Fibroblast of skin of left quadriceps (primary cell): ENCODE measurements at regions not wholly inside any gene's neighbourhood (a gene's known extent, or its start where the extent isn't known, plus 50 kb on each side); places are given as distances from the start of the nearest gene placed in this dataset.
"Not testable (repeated sequence)": the region's sequence is repeated elsewhere in the genome, so short reads cannot be mapped to it uniquely, and the experiment has no call there.

Experiments
- DNase-seq, 2 experiments: peaks; one replicate each; pipeline ENCODE4 v3.0.0-alpha.2; 2013; ENCODE audit warnings: low read depth in 2 of 2

GRCh38 chr10:90023950-90024349 lies 322.6 kb downstream of the KIF20B start:
- no peak for DNase-seq

GRCh38 chr10:90028312-90028711 lies 326.9 kb downstream of the KIF20B start:
- DNase-seq: no peak

DNA sequence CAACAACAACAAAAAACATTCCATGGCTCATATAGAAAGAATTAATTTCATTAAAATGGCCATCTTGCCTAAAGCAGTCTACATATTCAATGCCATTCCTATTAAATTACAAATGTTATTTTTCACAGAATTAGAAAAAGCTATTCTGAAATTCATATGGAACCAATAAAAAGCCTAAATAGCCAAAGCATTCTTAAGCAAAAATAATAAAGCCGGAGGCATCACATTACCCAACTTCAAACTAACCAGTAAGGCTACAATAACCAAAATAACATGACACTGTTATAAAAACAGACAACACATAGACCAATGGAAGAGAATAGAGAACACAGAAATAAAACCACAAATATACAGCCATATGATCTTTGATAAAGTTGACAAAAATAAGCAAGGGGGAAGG lies 330.4 kb downstream of the KIF20B start:
- no peak for DNase-seq

DNA sequence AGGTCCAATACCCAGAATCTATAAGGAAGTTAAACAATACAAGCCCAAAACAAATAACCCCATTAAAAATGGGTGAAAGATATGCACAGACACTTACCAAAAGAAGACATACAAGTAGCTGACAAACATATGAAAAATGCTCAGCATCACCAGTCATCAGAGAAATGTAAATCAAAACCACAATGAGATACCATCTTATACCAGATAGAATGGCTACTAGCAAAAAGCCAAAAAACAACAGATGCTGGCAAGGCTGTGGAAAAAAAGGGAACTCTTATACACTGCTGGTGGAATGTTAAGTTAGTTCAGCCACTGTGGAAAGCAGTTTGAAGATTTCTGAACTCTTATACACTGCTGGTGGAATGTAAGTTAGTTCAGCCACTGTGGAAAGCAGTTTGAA lies 331.1 kb downstream of the KIF20B start:
- no peak for DNase-seq

DNA sequence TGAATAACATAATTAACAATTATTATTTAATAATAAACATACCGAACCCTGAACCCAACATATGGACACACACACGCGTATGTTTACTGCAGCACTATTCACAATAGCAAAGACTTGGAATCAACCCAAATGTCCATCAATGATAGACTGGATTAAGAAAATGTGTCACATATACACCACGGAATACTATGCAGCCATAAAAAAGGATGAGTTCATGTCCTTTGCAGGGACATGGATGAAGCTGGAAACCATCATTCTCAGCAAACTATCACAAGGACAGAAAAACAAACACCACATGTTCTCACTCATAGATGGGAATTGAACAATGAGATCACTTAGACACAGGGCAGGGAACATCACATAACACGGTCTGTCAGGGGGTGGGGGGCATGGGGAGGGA lies 333.5 kb downstream of the KIF20B start:
- not testable (repeated sequence) for DNase-seq

- no peak for DNase-seq
Observed at GRCh38 chr10:90041585-90041984, 340.2 kb downstream of the KIF20B start.

DNA sequence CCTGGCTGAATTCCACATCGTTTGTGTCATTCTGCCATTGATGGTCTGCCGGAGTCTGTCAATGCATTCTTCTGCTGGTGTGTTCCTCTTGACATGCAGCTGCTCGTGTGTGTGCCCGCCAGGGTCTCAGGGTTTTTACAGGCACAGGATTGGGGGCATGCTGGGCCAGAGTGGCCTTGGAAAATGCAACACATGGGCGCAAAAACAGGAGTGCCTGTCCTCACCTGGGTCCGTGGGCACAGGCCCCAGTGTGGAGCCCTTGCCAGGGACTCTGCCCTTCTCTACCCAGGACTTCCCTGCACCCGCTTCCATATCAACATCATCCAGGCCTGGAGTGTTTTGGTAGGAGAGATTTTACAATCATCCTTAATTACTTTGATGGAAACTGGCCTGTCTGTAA lies 340.7 kb downstream of the KIF20B start:
- DNase-seq: no peak

DNA sequence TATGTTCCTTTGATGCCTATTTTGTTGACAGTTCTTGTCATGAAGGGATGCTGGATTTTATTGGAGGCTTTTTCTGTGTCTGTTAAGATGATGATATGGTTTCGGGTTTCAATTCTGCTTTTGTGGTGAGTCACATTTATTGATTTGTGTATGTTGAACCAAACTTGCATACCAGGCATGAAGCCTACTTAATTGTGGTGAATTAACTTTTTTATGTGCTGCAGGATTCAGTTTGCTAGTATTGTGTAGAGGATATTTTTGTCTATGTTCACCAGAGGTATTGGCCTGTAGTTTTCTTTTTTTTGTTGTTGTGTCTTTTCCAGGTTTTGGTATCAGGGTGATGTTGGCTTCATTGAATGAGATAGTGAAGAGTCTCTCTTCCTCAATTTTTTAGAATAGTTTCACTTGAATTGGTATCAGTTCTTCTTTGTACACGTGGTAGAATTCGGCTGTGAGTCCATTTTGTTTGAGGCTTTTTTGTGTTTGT lies 345.9 kb downstream of the KIF20B start:
- peak in 1 of 2 experiments; percentile 12 for DNase-seq

GRCh38 chr10:90051053-90051452 lies 349.7 kb downstream of the KIF20B start:
- no peak for DNase-seq

DNA sequence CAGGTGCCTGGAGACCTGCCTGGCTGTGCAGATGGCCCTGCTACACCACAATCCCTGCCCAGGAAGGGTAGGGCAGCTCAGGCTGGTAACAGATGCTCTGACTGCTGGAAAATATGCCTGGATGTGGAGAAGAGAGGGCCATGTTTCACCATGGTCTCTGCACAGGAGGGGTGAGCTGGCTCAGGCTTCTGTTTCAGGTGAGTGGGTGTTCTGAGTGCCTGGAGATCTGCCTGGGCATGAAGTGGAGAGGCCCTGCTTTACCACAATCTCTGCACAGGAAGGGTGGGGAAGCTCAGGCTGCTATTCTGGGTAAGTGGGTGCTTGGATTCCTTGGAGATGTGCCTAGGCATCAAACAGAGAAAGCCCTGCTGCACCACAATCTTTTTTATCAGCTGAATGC lies 350.1 kb downstream of the KIF20B start:
- no peak for DNase-seq

- no peak for DNase-seq
Observed at GRCh38 chr10:90062786-90063185, 361.4 kb downstream of the KIF20B start.

- DNase-seq: no peak
Observed at GRCh38 chr10:90064295-90064694, 362.9 kb downstream of the KIF20B start.

DNA sequence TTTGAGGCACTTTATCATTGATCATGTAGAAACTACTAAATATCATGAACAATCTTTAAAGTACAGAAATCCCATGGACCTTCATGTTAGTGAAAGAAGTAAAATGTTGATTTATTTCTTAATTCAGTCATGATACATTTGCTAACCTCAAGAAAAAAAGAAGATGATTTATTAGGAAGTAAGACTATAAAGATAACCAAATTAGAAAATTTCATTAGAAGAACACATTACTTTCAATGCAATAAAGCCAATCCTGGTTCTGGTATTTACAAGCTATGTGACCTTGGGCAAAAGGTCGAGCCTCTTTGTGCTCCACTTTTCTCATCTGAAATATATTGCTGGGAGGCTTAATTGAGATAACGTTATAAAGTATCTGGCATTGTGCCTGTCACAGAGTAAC lies 365.0 kb downstream of the KIF20B start:
- DNase-seq: no peak

GRCh38 chr10:90075995-90076394 lies 374.6 kb downstream of the KIF20B start:
- no peak for DNase-seq

DNA sequence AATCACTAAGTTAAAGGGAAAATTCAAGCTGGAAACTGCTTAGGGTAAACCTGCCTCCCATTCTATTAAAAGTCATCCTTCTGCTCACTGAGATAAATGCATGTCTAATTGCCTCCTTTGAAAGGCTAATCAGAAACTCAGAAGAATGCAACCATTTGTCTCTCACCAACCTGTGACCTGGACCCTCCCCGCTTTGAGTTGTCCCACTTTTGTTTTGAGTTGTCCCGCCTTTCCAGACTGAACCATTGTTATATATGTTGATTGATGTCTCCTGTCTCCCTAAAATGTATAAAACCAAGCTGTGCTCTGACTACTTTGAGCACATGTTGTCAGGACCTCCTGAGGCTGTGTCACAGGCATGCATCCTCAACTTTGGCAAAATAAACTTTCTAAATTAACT lies 378.4 kb downstream of the KIF20B start:
- no peak for DNase-seq

DNA sequence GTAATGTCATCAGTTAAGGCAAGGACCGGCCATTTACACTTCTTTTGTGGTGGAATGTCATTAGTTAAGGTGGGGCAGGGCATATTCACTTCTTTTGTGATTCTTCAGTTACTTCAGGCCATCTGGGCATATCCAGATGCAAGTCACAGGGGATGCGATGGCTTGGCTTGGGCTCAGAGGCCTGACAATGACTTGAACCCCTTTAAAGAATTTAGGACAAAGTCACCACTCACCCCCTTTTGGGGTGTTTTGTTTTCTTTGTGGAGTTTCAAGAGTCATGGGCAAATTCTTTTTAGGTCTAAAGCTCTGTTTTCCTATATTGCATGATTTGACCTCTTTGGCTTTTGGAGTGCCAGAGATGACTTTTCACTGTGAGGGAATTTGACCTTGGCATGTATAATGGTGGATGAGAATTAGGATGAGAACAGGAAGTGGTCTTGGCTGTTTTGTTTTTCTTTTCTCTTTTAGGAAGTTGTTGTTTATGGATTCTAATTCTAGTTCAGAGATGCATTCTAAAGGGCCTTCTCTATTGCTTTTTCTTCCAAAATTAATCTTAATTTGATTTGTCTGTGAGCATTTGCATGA lies 385.3 kb downstream of the KIF20B start:
- not testable (repeated sequence) for DNase-seq

DNA sequence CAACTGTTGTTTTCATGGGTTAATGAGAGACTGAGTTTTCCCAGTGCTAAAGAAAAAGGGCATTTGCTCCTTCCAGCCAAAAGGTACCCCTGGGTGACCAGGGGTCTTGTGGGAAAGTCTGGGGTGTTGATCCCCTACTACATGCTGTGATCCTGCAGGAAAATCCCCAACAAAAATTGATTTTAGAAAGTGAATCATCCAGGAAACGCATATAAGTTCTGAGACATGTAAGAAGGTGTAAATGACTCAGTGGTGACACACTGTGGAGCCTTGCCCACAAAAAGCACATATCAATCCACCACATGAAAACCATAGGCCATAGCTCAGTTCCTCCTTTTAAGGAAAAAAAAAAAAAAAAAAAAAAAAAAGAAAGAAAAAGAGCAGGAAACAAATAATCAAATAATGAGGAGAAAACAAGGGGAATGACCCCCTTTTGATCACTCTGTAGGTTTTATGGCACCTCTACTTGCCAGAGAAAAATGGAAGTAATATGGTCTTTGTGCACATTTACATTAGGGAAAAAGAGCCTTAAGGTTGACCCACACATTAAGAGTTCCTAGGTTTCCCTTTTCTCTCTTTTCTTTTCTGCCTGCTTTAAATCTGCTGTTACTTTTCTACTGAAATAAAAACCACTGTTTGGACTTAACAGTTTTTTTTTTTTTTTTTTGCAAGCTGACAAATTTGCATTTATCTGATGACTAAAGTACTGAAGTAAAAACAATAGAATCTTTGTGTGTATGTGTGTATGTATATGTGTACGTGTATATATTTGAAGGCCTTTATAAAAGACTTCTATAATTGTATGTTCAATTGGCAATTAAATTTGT lies 386.0 kb downstream of the KIF20B start:
- peak; percentile 56 to 58 for DNase-seq

- no peak for DNase-seq
Observed at GRCh38 chr10:90088024-90088317, 386.6 kb downstream of the KIF20B start.

DNA sequence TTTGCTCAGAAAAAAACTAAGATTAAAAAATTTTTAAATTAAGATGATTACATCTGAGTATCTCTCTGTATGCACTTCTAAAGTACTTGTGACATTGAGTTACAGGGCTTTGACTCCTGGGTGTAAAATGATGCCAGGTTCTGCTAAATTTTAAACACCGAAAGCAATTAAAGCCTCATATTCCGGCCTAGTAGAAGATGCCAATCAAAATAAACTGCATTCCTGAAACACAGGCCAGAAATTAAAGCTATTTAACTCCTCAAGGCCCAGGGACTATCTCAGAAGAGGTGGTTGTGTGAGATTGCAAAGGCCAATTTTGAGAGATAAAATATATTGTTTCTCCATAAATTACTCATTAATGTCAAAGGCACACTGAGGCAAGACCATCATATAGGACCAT lies 388.3 kb downstream of the KIF20B start:
- DNase-seq: no peak

GRCh38 chr10:90096196-90096595 lies 394.8 kb downstream of the KIF20B start:
- DNase-seq: no peak

DNA sequence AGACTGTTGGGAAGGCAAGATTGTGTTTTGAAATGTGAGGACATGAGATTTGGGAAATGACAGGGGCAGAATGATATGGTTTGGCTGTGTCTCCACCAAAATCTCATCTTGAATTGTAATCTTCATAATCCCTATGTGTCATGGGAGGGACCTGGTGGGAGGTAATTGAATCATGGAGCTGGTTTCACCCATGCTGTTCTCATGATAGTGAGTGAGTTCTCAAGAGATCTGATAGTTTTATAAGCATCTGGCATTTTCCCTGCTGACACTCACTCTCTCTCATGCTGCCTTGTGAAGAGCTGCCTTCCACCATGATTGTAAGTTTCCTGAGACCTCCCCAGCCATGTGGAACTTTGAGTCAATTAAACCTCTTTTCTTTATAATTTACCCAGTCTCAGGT lies 406.2 kb downstream of the KIF20B start:
- DNase-seq: not testable (repeated sequence)

- DNase-seq: no peak
Observed at GRCh38 chr10:90111671-90112070, 410.3 kb downstream of the KIF20B start.

DNA sequence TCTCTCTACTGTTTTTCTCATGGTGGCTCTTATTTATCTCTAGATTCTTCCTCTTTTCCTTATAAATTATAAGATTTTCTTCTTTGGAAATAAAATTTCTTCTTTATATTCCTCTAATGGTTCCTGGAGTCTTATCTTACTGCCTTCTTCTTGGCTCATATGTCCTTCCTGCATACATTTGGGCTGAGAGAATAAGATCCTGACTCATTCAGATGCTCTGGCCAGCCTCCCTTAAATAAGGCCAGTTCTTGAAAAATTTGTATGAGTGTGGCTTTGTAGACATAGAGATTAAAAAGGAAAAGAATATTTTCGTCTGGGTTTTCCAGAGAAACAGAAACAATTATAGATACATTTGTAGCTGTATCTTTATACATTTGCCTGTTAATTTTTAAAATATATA lies 411.3 kb downstream of the KIF20B start:
- peak in 1 of 2 experiments; percentile 5 for DNase-seq

DNA sequence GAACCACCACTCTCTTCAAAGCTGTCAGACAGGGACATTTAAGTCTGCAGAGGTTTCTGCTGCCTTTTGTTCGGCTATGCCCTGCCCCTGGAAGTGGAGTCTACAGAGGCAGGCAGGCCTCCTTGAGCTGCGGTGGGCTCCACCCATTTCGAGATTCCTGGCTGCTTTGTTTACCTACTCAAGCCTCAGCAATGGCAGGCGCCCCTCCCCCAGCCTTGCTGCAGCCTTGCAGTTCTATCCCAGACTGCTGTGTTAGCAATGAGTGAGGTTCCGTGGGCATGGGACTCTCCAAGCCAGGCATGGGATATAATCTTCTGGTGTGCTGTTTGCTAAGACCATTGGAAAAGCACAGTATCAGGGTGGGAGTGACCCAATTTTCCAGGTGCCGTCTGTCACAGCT lies 417.2 kb downstream of the KIF20B start:
- DNase-seq: not testable (repeated sequence)
